ENCODE measurements at regions not wholly inside any gene's neighbourhood (a gene's known extent, or its start where the extent isn't known, plus 50 kb on each side); places are given as distances from the start of the nearest gene placed in this dataset.
"Not testable (repeated sequence)": the region's sequence is repeated elsewhere in the genome, so short reads cannot be mapped to it uniquely, and the experiment has no call there.

GRCh38 chr14:30165255-30165654, 237.6 kb upstream of the PRKD1 start:
- DNase-seq: no peak

GRCh38 chr14:30177781-30178180, 250.1 kb upstream of the PRKD1 start:
- no peak for DNase-seq

- no peak for DNase-seq
Observed at GRCh38 chr14:30179381-30180130, 251.9 kb upstream of the PRKD1 start.

- DNase-seq: no peak
Observed at GRCh38 chr14:30180219-30180618, 252.6 kb upstream of the PRKD1 start.

- DNase-seq: no peak
Observed at GRCh38 chr14:30185832-30186231, 258.2 kb upstream of the PRKD1 start.

GRCh38 chr14:30191639-30192279, 264.1 kb upstream of the PRKD1 start:
- DNase-seq: no peak

GRCh38 chr14:30193101-30193500, 265.5 kb upstream of the PRKD1 start:
- DNase-seq: no peak

- DNase-seq: no peak
Observed at GRCh38 chr14:30193845-30194501, 266.3 kb upstream of the PRKD1 start.

GRCh38 chr14:30194741-30195148, 267.1 kb upstream of the PRKD1 start:
- no peak for DNase-seq

GRCh38 chr14:30195941-30196340, 268.3 kb upstream of the PRKD1 start:
- DNase-seq: no peak

GRCh38 chr14:30196861-30197260, 269.2 kb upstream of the PRKD1 start:
- DNase-seq: no peak

- DNase-seq: not testable (repeated sequence)
Observed at GRCh38 chr14:30198720-30199119, 271.1 kb upstream of the PRKD1 start.

- no peak for DNase-seq
Observed at GRCh38 chr14:30204431-30204980, 276.9 kb upstream of the PRKD1 start.

- no peak for DNase-seq
Observed at GRCh38 chr14:30209136-30209535, 281.5 kb upstream of the PRKD1 start.

- DNase-seq: no peak
Observed at GRCh38 chr14:30210630-30211029, 283.0 kb upstream of the PRKD1 start.

GRCh38 chr14:30211326-30211725, 283.7 kb upstream of the PRKD1 start:
- no peak for DNase-seq

- DNase-seq: no peak
Observed at GRCh38 chr14:30214014-30214413, 286.4 kb upstream of the PRKD1 start.

- DNase-seq: peak; percentile 72
Observed at GRCh38 chr14:30214461-30215090, 286.9 kb upstream of the PRKD1 start.

- DNase-seq: no peak
Observed at GRCh38 chr14:30218907-30219306, 291.3 kb upstream of the PRKD1 start.

GRCh38 chr14:30221546-30221945, 293.9 kb upstream of the PRKD1 start:
- no peak for DNase-seq

- DNase-seq: peak; percentile 11
Observed at GRCh38 chr14:30223385-30223785, 295.7 kb upstream of the PRKD1 start.

GRCh38 chr14:30223966-30224365, 296.3 kb upstream of the PRKD1 start:
- DNase-seq: no peak

- DNase-seq: no peak
Observed at GRCh38 chr14:30225176-30225575, 297.5 kb upstream of the PRKD1 start.

All from NCI-H2171 (cell line).